GM12892 (cell line): ENCODE measurements at regions not wholly inside any gene's neighbourhood (a gene's known extent, or its start where the extent isn't known, plus 50 kb on each side); places are given as distances from the start of the nearest gene placed in this dataset.

ENCODE experiments used
- POLR2A ChIP-seq: IDR thresholded peaks from 2 replicates; pipeline ENCODE4 v1.6.1; 2011; ENCODE audit warnings: low read depth, low read length, control low read depth
- TAF1 ChIP-seq: IDR thresholded peaks from 2 replicates; pipeline ENCODE4 v1.6.1; 2011; ENCODE audit warnings: low read depth, mild to moderate bottlenecking, control low read depth, low read length, borderline replicate concordance

- TF ChIP-seq POLR2A (no peak), TAF1 (no peak)
Observed at GRCh38 chr2:219968685-219969345, 341.4 kb downstream of the SLC4A3 start.
